Smooth muscle cell of the brain vasculature (primary cell): ENCODE measurements at regions not wholly inside any gene's neighbourhood (a gene's known extent, or its start where the extent isn't known, plus 50 kb on each side); places are given as distances from the start of the nearest gene placed in this dataset.
"Not testable (repeated sequence)": the region's sequence is repeated elsewhere in the genome, so short reads cannot be mapped to it uniquely, and the experiment has no call there.

ENCODE experiments used
- DNase-seq: peaks from one replicate; pipeline ENCODE4 v3.0.0-alpha.2; 2012; ENCODE audit warnings: low read depth, low spot score

DNA sequence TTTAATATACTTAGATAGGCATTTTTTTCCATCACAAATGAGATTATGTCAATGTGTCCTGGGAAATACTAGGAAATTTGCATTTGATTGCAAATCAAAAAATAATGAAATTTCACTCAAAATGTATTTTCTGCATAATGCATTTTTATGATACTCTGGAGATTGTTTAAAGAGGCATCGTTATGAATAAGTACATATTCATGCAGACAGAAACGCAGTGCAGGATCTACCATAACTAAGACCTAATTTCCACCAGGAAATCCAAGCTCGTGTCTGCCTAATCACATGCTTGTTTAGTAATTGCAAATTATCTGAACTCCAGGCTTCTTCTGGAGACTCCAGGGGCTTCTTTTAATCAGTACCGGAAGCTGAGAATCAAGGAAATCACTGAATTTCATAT is 163.5 kb upstream of the MXRA5 start:
- no peak for DNase-seq

DNA sequence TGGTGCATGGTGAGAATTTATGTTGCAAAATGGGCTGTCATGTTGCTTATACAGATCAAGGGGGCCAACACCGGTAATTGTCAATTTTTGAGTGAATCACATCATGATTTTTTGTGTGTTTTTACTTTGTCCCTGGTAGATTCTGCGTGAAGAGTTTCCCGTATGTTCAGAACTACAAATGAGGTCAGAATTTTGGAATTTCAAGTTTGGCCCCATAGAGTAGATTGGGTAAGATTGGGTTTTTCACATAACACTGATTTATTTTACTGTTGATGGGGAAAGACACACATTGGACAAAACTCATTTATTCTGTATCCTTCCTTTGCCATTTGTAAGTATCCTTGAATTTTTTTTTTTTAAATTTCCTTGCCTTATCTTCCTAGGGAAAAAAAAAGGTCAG is 158.5 kb upstream of the MXRA5 start:
- no peak for DNase-seq

DNA sequence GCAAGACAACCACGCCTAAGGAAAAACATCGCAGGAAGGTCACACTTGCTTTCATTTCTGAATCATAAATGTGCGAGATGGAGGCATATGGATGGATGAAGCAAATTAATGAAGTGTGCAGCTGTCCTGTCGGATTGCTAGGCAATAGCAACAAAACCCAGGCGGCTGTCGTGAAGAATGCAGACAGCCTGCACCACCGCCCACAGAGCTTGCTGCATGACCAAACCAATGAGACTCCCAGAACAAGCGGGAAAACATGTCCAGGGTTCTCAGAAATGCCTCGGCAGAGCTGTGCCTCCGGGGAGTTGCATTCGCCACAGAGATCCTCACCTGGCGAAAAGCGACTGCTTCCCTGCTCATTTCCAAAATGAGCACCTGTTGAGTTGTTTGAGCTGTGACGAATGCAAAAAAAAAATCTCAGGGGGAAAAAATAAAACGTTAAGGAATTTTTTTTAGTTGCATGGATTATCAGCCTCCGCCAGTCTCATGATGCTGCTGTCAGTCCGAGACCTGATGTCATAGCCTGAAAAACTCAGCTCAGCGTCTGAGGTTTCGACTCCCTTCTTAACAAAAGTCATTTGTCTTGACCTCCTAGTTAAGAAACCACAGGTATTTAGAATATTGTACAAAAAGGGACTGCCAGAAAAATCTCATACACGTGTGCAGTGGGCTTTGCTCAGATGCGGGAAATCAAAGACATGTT is 155.5 kb upstream of the MXRA5 start:
- no peak for DNase-seq

DNA sequence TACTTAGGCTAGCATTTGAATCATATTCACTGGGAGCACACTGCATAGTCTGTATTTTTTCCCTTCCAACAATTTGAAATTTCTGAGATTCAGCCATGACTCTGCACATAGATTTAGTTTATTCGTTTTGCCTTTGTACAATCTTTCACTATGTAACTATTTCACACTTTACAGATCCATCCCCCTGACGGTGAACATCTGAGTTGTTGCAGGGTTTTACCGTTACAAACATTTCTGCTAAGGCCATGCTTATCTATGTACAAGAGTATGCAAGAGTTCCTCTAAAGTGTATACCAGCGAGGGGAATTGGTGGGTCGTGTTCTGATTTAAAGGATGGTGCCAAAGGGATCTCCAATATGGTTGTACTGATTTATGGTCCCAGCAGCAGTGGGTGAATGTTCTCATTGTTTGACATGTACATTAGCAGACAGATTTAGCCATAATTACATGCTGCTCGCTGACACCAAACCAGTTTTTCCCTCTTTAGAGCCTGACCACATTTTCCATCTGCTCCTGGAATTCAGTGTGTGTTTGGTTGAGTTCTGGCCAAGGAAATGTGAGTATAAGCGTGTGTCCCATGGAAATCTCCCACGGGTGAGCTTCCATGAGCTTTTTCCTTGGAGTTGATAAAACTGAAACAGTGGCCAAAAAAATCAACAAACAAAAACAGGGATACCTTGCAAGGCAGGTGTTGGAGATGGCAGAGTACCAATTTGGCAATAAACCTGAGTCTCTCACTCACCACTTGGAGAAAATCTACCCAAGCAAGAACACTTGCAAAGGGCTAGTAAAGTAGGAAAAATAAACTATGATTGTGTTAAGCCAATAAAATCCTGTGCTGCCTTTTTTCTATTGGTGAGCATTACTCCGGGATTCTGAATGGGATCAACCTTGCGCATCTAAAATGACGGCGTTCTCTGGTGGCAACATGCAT is 149.7 kb upstream of the MXRA5 start:
- not testable (repeated sequence) for DNase-seq

DNA sequence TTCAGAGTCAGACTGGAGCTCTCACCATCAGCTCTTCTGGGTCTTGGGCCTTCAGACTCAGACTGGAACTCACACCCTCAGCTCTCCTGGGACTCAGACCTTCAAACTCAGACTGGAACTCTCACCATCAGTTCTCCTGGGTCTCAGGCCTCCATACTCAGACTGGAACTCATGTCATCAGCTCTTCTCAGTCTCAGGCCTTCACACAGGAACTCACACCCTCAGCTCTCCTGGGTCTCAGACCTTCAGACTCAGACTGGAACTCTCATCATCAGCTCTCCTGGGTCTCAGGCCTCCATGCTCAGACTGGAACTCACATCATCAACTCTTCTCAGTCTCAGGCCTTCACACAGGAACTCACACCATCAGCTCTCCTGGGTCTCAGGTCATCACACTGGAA is 147.2 kb upstream of the MXRA5 start:
- DNase-seq, result no peak

DNA sequence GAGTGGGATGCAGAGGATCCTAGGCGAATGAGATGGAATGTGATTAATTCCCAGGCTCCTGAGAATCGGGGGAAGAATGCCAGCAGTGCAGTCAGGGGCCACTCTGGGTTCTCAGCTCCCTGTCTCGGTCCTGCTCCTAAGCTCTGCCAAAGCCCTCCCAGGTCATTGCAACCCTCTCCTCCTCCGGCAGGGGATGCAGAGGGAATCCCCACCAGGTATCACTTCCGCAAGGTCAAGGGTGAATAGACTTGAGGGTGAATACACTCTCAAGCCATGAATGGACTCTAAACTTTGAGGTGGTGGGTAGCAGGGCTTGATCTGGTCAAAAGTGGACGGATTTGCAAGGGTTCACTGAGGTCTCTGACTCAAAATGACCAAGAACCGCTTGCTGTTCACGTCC is 139.3 kb upstream of the MXRA5 start:
- no peak for DNase-seq

DNA sequence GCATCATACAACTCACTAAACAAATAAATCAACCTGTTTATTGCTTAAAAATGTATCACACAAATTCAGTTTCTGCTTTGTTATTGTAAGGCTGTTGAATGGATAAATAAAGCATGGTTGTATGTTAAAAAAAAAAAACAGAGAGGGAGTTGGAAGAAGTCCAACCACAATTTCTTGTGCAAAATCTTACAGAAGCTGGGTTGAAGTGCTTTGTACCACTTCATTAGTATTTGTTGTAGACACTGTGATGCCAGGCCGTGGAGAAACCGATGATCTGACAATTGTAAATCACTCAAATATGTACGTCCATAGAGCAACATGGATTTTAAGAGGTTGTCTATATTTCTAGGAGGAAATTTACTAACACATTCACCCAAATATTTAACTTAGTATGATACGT is 132.6 kb upstream of the MXRA5 start:
- DNase-seq, result no peak

- DNase-seq, result no peak
Observed at GRCh38 chrX:3476973-3477372, 130.5 kb upstream of the MXRA5 start.

DNA sequence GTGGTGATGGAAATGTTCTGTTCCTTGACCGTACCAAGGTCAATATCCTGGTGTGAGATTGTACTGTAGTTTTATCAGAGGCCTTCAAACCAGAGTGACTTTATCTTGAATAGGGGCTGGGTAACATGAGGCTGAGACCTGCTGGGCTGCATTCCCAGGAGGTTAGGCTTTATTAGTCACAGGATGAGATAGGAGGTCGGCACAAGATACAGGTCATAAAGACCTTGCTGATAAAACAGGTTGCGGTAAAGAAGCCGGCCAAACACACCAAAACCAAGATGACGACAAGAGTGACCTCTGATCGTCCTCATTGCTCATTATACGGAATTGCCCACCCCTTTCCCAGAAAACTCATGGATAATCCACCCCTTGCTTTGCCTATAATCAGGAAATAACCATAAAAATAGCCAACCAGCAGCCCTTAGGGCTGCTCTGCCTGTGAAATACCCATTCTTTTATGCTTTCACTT is 123.8 kb upstream of the MXRA5 start:
- DNase-seq, result not testable (repeated sequence)

GRCh38 chrX:3468031-3468430 is 121.6 kb upstream of the MXRA5 start:
- no peak for DNase-seq

DNA sequence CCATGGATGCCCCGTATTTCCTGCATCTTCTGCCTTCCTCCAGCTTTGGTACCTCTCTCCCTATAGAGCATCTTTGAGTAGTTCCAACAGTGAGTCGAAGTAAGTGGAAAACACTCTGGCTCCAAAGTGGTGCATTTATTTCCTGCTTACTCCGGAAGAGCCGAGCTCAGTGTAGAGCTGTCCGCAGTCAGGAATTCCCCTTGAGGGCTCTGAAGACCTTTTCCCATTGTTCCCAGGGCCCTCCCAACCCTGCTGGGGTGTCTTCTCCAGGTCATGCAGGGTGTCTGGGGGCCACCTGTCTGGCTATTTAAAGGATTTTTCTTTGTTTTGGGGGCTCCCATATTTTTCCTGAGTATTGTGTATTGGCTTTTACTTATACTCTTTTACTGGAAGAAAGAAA is 118.6 kb upstream of the MXRA5 start:
- no peak for DNase-seq

DNA sequence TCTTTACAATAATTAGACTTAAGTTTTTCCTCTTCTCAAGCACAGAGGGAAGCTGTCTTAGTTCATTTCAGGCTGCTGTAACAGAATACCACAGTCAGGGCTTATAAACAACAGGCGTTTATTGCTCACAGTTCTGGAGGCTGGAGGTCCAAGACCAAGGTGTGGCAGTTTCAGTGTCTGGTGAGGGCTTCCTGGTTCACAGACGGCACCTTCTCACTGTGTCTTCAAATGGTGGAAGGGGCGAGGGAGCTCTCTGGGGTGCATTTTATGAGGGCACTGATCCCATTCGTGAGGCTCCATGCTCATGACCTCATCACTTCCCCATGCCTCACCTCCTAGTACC is 115.7 kb upstream of the MXRA5 start:
- no peak for DNase-seq

DNA sequence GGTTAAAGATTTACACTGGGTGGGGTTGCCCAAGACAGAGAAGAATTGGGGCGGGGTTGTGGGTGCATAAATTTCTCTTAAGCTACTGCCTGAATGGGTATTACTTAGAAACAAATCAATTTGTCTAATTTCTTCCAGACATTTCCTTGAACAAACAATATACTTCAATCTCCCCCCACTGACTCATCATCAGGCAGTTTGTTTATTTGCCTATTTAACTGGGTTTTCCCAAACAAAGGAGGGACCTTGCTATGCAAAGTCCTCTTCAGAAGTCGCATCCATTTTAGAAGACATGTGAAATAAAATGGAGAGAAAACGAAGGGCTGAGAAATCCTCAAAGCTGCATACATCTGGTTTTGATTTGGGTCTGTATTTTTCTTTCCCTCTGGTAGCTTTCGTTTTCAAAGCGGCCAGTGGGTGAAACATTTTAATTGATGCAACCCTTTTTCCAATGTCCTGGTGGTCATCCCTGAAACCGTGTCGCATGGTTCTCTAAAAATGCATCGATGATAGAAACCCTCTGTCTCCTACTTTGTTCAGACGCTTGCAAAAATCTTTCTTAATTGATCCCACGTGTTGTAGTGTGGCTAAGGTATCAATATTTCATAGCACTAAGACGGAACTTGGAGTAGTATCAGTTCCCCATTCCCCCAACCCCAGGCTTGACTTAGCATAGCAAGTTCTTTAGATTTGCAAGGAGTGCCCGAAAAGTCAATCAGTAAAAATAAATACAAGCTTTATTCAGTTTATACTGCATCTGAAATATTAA is 115.1 kb upstream of the MXRA5 start:
- no peak for DNase-seq

GRCh38 chrX:3455796-3456195 is 109.3 kb upstream of the MXRA5 start:
- DNase-seq, result no peak

DNA sequence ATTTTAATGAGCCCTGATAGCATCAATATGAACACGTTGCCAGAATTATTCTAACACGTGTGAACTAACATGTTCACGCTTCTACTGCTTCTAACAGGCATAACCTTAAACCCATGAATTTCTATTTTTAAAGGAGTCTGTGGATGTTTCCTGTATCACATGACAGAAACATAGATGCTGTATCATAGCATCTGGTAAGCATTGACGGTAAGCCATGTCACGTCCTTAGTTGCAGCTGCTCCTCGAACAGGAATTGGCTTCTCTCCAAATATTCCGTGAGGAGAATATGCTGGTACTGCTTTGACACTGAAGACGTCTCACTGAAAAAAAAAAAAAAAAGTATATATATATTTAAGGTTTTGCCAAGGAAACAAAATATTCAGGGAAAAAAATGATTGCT is 105.1 kb upstream of the MXRA5 start:
- no peak for DNase-seq

GRCh38 chrX:3450881-3451570 is 104.6 kb upstream of the MXRA5 start:
- DNase-seq, result no peak

DNA sequence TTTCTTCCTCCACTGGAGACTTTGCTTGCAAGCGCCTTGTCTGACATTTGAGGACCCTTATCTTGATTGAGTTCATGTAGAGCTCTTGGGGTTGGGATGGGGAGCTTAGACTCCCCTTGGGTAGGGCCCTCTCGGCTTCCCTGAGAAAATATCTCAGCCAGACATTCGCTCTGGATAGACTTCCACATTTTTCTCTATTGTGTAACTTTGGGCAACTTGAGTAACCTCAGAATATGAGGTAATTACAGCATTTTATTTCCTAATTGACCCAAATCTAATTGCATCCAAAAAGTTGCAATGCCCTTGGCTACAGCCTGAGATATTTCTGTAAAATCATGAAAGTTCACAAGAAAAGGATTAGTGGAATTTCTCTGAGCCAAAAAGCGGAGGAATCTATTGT is 102.8 kb upstream of the MXRA5 start:
- DNase-seq, result no peak

- no peak for DNase-seq
Observed at GRCh38 chrX:3448563-3448962, 102.1 kb upstream of the MXRA5 start.

GRCh38 chrX:3445806-3446490 is 99.5 kb upstream of the MXRA5 start:
- DNase-seq, result no peak

GRCh38 chrX:3443184-3443583 is 96.7 kb upstream of the MXRA5 start:
- no peak for DNase-seq

- no peak for DNase-seq
Observed at GRCh38 chrX:3442691-3443090, 96.2 kb upstream of the MXRA5 start.
